ENCODE measurements at regions not wholly inside any gene's neighbourhood (a gene's known extent, or its start where the extent isn't known, plus 50 kb on each side); places are given as distances from the start of the nearest gene placed in this dataset.

DNA sequence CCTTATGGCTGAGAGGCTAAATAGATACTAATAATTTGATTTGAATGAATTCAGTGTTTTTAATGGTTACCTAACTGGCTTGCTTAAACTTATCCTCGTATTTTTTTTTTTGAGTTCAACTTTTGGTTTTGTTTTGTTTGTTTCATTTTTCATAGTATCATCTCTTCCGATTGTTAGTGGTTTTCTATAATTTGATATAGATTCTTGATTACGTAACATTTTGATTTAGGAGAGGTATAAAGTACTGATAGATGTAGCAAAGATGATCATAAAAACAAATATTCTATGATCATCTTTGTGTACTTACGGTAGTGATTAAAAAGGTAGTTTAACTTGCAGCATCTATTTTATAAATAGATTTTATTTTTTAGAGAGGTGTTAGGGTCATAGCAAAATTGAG, 93.0 kb downstream of the ALX1 start:
- peaks cover 0 to 4% (median 1%) of the 10 kb centered on the region in 8 donors for H3K9me3 Mint-ChIP-seq
- Histone ChIP-seq H3K4me1 (ENCODE audit: insufficient read depth, low read length) (no peaks in the 10 kb centered on the region), H3K27me3 (ENCODE audit: insufficient read depth, low read length) (no peaks in the 10 kb centered on the region), H3K4me3 (ENCODE audit: low read length in 2 of 2) (no peak overlapping the region), H3K36me3 (ENCODE audit: insufficient read depth, low read length) (no peaks in the 10 kb centered on the region), H3K27ac (ENCODE audit: low read depth, low read length) (no peak overlapping the region), H3K9me3 (ENCODE audit: control insufficient read depth in 1 of 2, low read length in 2 of 2) (no peaks in the 10 kb centered on the region)
- H3K27ac Mint-ChIP-seq = no peak overlapping the region
- DNase-seq = no peak
- POLR2A ChIA-PET (ENCODE audit: partially characterized antibody) = no interaction called here
- H3K27me3 Mint-ChIP-seq = no peaks in the 10 kb centered on the region
- no peaks in the 10 kb centered on the region for H3K4me1 Mint-ChIP-seq
- no peak overlapping the region for H3K4me3 Mint-ChIP-seq
- CTCF ChIA-PET (ENCODE audit: partially characterized antibody) = no interaction called here
- no peaks in the 10 kb centered on the region for H3K36me3 Mint-ChIP-seq
- intact Hi-C loops (cut with micrococcal nuclease) = no loop called here

DNA sequence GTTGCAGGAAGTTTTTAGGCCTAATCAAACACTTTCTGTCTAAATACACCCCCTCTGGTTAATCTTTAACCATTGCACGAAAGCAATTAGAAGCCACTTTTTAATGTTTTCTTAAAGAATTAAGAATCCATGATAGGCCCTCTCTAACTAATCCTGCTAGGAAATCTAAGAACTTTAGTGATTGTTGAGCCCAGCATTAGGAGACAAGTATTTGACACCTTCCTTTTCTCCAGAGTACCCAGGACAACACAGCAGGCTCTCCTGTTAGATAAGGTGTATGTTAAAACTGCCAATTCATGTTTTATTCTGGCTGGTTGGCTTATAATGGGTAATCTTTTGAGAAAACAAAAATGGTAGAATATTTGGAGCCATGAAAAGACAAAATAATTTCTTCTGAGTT, 95.0 kb downstream of the ALX1 start:
- intact Hi-C loops (cut with micrococcal nuclease) = no loop called here
- Histone ChIP-seq H3K9me3 (ENCODE audit: control insufficient read depth in 1 of 2, low read length in 2 of 2) (no peaks in the 10 kb centered on the region), H3K27me3 (ENCODE audit: insufficient read depth, low read length) (no peaks in the 10 kb centered on the region), H3K4me1 (ENCODE audit: insufficient read depth, low read length) (no peaks in the 10 kb centered on the region), H3K4me3 (ENCODE audit: low read length in 2 of 2) (no peak overlapping the region), H3K27ac (ENCODE audit: low read depth, low read length) (no peak overlapping the region), H3K36me3 (ENCODE audit: insufficient read depth, low read length) (no peaks in the 10 kb centered on the region)
- H3K27me3 Mint-ChIP-seq = no peaks in the 10 kb centered on the region
- H3K9me3 Mint-ChIP-seq = peaks cover 0 to 4% (median under 1%) of the 10 kb centered on the region in 8 donors
- H3K36me3 Mint-ChIP-seq = no peaks in the 10 kb centered on the region
- no peaks in the 10 kb centered on the region for H3K4me1 Mint-ChIP-seq
- H3K27ac Mint-ChIP-seq = no peak overlapping the region
- ChIA-PET POLR2A (ENCODE audit: partially characterized antibody) (no interaction called here), CTCF (ENCODE audit: partially characterized antibody) (no interaction called here)
- DNase-seq = no peak
- no peak overlapping the region for H3K4me3 Mint-ChIP-seq

GRCh38 chr12:85385406-85385805, 105.4 kb downstream of the ALX1 start:
- ChIA-PET POLR2A (ENCODE audit: partially characterized antibody) (no interaction called here), CTCF (ENCODE audit: partially characterized antibody) (no interaction called here)
- intact Hi-C loops (cut with micrococcal nuclease) = no loop called here
- no peak for DNase-seq
- no peak overlapping the region for H3K4me3 ChIP-seq (ENCODE audit: low read length in 2 of 2)
- Mint-ChIP-seq H3K4me1 (no peaks in the 10 kb centered on the region), H3K4me3 (no peak overlapping the region), H3K36me3 (no peaks in the 10 kb centered on the region), H3K9me3 (peaks cover 0 to 3% (median 0%) of the 10 kb centered on the region in 8 donors), H3K27ac (no peak overlapping the region), H3K27me3 (no peaks in the 10 kb centered on the region)
- H3K27ac ChIP-seq (ENCODE audit: low read depth, low read length) = no peak overlapping the region
- H3K27me3 ChIP-seq (ENCODE audit: insufficient read depth, low read length) = no peaks in the 10 kb centered on the region
- H3K4me1 ChIP-seq (ENCODE audit: insufficient read depth, low read length) = no peaks in the 10 kb centered on the region
- no peaks in the 10 kb centered on the region for H3K9me3 ChIP-seq (ENCODE audit: control insufficient read depth in 1 of 2, low read length in 2 of 2)
- H3K36me3 ChIP-seq (ENCODE audit: insufficient read depth, low read length) = no peaks in the 10 kb centered on the region

GRCh38 chr12:85390266-85390665, 110.2 kb downstream of the ALX1 start:
- ChIA-PET CTCF (ENCODE audit: partially characterized antibody) (no interaction called here), POLR2A (ENCODE audit: partially characterized antibody) (no interaction called here)
- Mint-ChIP-seq H3K36me3 (no peaks in the 10 kb centered on the region), H3K27me3 (no peaks in the 10 kb centered on the region), H3K9me3 (peaks cover 0 to 6% (median 0%) of the 10 kb centered on the region in 8 donors), H3K27ac (no peak overlapping the region), H3K4me1 (no peaks in the 10 kb centered on the region), H3K4me3 (no peak overlapping the region)
- Histone ChIP-seq H3K4me1 (ENCODE audit: insufficient read depth, low read length) (no peaks in the 10 kb centered on the region), H3K27ac (ENCODE audit: low read depth, low read length) (no peak overlapping the region), H3K9me3 (ENCODE audit: control insufficient read depth in 1 of 2, low read length in 2 of 2) (no peaks in the 10 kb centered on the region), H3K27me3 (ENCODE audit: insufficient read depth, low read length) (no peaks in the 10 kb centered on the region), H3K4me3 (ENCODE audit: low read length in 2 of 2) (no peak overlapping the region), H3K36me3 (ENCODE audit: insufficient read depth, low read length) (no peaks in the 10 kb centered on the region)
- DNase-seq = no peak
- intact Hi-C loops (cut with micrococcal nuclease) = no loop called here

DNA sequence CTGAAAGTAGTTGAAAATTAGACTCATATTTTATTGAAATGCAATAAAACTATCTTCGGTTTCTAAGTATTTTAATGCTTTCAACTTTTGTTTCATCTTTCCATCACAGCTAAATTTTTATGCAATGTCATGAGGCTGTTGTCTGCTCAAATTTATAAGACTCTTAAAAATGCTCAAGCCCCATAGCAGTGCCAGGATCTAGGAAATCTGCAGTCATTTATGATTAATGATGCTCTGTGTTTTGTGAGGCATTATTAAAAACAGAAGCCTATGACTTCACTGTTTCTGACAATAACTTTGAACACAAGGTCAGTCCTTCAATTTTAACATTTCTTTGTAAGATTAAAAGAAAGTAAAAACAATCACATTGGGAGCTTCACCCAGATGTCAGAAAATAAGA, 112.5 kb downstream of the ALX1 start:
- no peak for DNase-seq
- Mint-ChIP-seq H3K27ac (no peak overlapping the region), H3K4me1 (no peaks in the 10 kb centered on the region), H3K36me3 (no peaks in the 10 kb centered on the region), H3K4me3 (no peak overlapping the region), H3K9me3 (peaks cover 0 to 6% (median 0%) of the 10 kb centered on the region in 8 donors), H3K27me3 (no peaks in the 10 kb centered on the region)
- Histone ChIP-seq H3K4me3 (ENCODE audit: low read length in 2 of 2) (no peak overlapping the region), H3K4me1 (ENCODE audit: insufficient read depth, low read length) (no peaks in the 10 kb centered on the region), H3K27me3 (ENCODE audit: insufficient read depth, low read length) (no peaks in the 10 kb centered on the region), H3K36me3 (ENCODE audit: insufficient read depth, low read length) (no peaks in the 10 kb centered on the region), H3K27ac (ENCODE audit: low read depth, low read length) (no peak overlapping the region), H3K9me3 (ENCODE audit: control insufficient read depth in 1 of 2, low read length in 2 of 2) (no peaks in the 10 kb centered on the region)
- intact Hi-C loops (cut with micrococcal nuclease) = no loop called here
- ChIA-PET POLR2A (ENCODE audit: partially characterized antibody) (no interaction called here), CTCF (ENCODE audit: partially characterized antibody) (no interaction called here)

- Histone ChIP-seq H3K27me3 (ENCODE audit: insufficient read depth, low read length) (no peaks in the 10 kb centered on the region), H3K9me3 (ENCODE audit: control insufficient read depth in 1 of 2, low read length in 2 of 2) (no peaks in the 10 kb centered on the region), H3K27ac (ENCODE audit: low read depth, low read length) (no peak overlapping the region), H3K4me3 (ENCODE audit: low read length in 2 of 2) (no peak overlapping the region), H3K36me3 (ENCODE audit: insufficient read depth, low read length) (no peaks in the 10 kb centered on the region), H3K4me1 (ENCODE audit: insufficient read depth, low read length) (no peaks in the 10 kb centered on the region)
- no peak overlapping the region for H3K4me3 Mint-ChIP-seq
- ChIA-PET POLR2A (ENCODE audit: partially characterized antibody) (no interaction called here), CTCF (ENCODE audit: partially characterized antibody) (no interaction called here)
- intact Hi-C loops (cut with micrococcal nuclease) = no loop called here
- DNase-seq = no peak
- peaks cover 0 to 6% (median 0%) of the 10 kb centered on the region in 8 donors for H3K9me3 Mint-ChIP-seq
- no peaks in the 10 kb centered on the region for H3K27me3 Mint-ChIP-seq
- no peak overlapping the region for H3K27ac Mint-ChIP-seq
- H3K36me3 Mint-ChIP-seq = no peaks in the 10 kb centered on the region
- H3K4me1 Mint-ChIP-seq = no peaks in the 10 kb centered on the region
These were observed 113.6 kb downstream of the ALX1 start for GRCh38 chr12:85393606-85394005.

DNA sequence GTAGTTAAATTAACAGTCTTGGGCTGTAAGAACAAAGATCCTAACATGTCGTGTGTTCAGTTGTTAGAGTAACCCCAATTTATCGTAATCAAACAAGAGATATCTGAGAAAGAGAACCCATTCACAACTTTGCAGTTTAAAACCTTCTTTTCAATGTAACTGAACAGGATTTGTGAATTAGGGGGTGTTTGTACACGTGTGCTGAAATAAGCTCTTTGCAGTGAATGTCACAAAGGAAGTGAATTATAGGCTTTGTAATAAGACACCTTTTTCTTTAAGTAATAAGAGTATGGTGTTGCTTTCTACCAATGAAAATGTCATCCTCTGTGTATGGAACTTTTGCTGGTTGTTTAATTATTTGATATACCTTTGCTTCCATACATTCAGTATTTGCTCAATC, 114.0 kb downstream of the ALX1 start:
- ChIA-PET POLR2A (ENCODE audit: partially characterized antibody) (no interaction called here), CTCF (ENCODE audit: partially characterized antibody) (no interaction called here)
- no peaks in the 10 kb centered on the region for H3K4me1 Mint-ChIP-seq
- H3K27me3 Mint-ChIP-seq = no peaks in the 10 kb centered on the region
- Histone ChIP-seq H3K4me3 (ENCODE audit: low read length in 2 of 2) (no peak overlapping the region), H3K27ac (ENCODE audit: low read depth, low read length) (no peak overlapping the region), H3K9me3 (ENCODE audit: control insufficient read depth in 1 of 2, low read length in 2 of 2) (no peaks in the 10 kb centered on the region), H3K27me3 (ENCODE audit: insufficient read depth, low read length) (no peaks in the 10 kb centered on the region), H3K36me3 (ENCODE audit: insufficient read depth, low read length) (no peaks in the 10 kb centered on the region), H3K4me1 (ENCODE audit: insufficient read depth, low read length) (no peaks in the 10 kb centered on the region)
- no peak overlapping the region for H3K27ac Mint-ChIP-seq
- intact Hi-C loops (cut with micrococcal nuclease) = no loop called here
- DNase-seq = no peak
- H3K9me3 Mint-ChIP-seq = peaks cover 0 to 6% (median 0%) of the 10 kb centered on the region in 8 donors
- no peaks in the 10 kb centered on the region for H3K36me3 Mint-ChIP-seq
- no peak overlapping the region for H3K4me3 Mint-ChIP-seq

DNA sequence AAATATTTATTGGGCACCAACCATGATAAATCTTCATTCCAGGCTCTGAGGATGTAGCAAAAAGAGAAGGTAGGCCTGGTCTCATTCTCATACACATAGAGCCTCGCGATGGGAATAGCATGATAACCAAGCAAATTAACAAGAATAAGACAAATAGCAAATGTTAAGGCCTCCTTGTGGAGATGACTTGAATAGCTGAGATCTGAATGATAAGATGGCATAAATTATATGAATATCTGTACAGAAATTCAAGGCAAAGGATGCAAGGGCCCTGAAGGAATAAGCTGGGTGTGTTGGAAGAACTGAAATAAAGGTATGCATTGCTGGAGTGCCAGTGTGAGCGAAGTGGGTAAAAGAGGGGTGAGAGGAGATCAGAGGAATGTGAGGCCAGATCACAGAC, 114.8 kb downstream of the ALX1 start:
- Mint-ChIP-seq H3K27ac (no peak overlapping the region), H3K4me1 (no peaks in the 10 kb centered on the region), H3K9me3 (peaks cover 0 to 6% (median 0%) of the 10 kb centered on the region in 8 donors), H3K36me3 (no peaks in the 10 kb centered on the region), H3K4me3 (no peak overlapping the region), H3K27me3 (no peaks in the 10 kb centered on the region)
- no peaks in the 10 kb centered on the region for H3K36me3 ChIP-seq (ENCODE audit: insufficient read depth, low read length)
- no peaks in the 10 kb centered on the region for H3K9me3 ChIP-seq (ENCODE audit: control insufficient read depth in 1 of 2, low read length in 2 of 2)
- intact Hi-C loops (cut with micrococcal nuclease) = no loop called here
- POLR2A ChIA-PET (ENCODE audit: partially characterized antibody) = no interaction called here
- no peak overlapping the region for H3K27ac ChIP-seq (ENCODE audit: low read depth, low read length)
- no peaks in the 10 kb centered on the region for H3K27me3 ChIP-seq (ENCODE audit: insufficient read depth, low read length)
- CTCF ChIA-PET (ENCODE audit: partially characterized antibody) = no interaction called here
- no peak for DNase-seq
- H3K4me3 ChIP-seq (ENCODE audit: low read length in 2 of 2) = no peak overlapping the region
- H3K4me1 ChIP-seq (ENCODE audit: insufficient read depth, low read length) = no peaks in the 10 kb centered on the region
